Hepatocyte (in vitro differentiated cells): ENCODE measurements at regions not wholly inside any gene's neighbourhood (a gene's known extent, or its start where the extent isn't known, plus 50 kb on each side); places are given as distances from the start of the nearest gene placed in this dataset.

Experiments used
- DNase-seq: peaks from one replicate; pipeline ENCODE4 v3.0.0-alpha.2; 2016; ENCODE audit warnings: low spot score
- H2AFZ ChIP-seq: fragments of 200-600 bp; sonication (generic); 2 replicates; pipeline ENCODE4 v1.6.0; 2016; ENCODE audit warnings: antibody characterized with exemption, mild to moderate bottlenecking
- H3K27ac ChIP-seq: fragments of 200-600 bp; sonication (generic); 2 replicates; pipeline ENCODE4 v1.5.1; 2016; ENCODE audit warnings: mild to moderate bottlenecking
- H3K27me3 ChIP-seq: fragments of 200-600 bp; sonication (generic); 2 replicates; pipeline ENCODE4 v1.6.1; 2016
- H3K36me3 ChIP-seq: fragments of 200-600 bp; sonication (generic); replicated peaks from 2 replicates; pipeline ENCODE4 v1.5.1; 2016; ENCODE audit warnings: low read depth; ENCODE audit not compliant: insufficient read depth
- H3K4me1 ChIP-seq: fragments of 200-600 bp; sonication (generic); 2 replicates; pipeline ENCODE4 v1.5.1; 2016; ENCODE audit warnings: mild to moderate bottlenecking, moderate library complexity; ENCODE audit not compliant: insufficient read depth
- H3K4me2 ChIP-seq: fragments of 200-600 bp; sonication (generic); 2 replicates; pipeline ENCODE4 v1.6.0; 2016
- H3K4me3 ChIP-seq: fragments of 200-600 bp; sonication (generic); 2 replicates; pipeline ENCODE4 v1.5.1; 2016; ENCODE audit warnings: mild to moderate bottlenecking
- H3K79me2 ChIP-seq: fragments of 200-600 bp; sonication (generic); 2 replicates; pipeline ENCODE4 v1.6.0; 2017; ENCODE audit warnings: mild to moderate bottlenecking
- H3K9me2 ChIP-seq: fragments of 200-600 bp; sonication (generic); replicated peaks from 2 replicates; pipeline ENCODE4 v1.6.0; 2017; ENCODE audit warnings: mild to moderate bottlenecking; ENCODE audit not compliant: insufficient read depth
- H3K9me3 ChIP-seq: fragments of 200-600 bp; sonication (generic); 2 replicates; pipeline ENCODE4 v1.5.1; 2016; ENCODE audit warnings: low read depth, mild to moderate bottlenecking
- H4K20me1 ChIP-seq: fragments of 200-600 bp; sonication (generic); 2 replicates; pipeline ENCODE4 v1.6.0; 2016; ENCODE audit warnings: mild to moderate bottlenecking; ENCODE audit not compliant: insufficient read depth, poor library complexity, severe bottlenecking
- EZH2 ChIP-seq: fragments of 200-600 bp; sonication (generic); IDR thresholded peaks from 2 replicates; pipeline ENCODE4 v1.6.1; 2016; ENCODE audit warnings: antibody characterized with exemption, mild to moderate bottlenecking, borderline replicate concordance
- EZH2phosphoT487 ChIP-seq: fragments of 200-600 bp; sonication (generic); IDR thresholded peaks from one replicate; pipeline ENCODE4 v1.6.1; 2018; ENCODE audit warnings: antibody characterized with exemption, mild to moderate bottlenecking, low read depth, moderate library complexity; ENCODE audit not compliant: unreplicated experiment, severe bottlenecking
- WGBS: methylation state at CpG from one replicate; pipeline ENCODE4 v1.1.6; 2016; ENCODE audit warnings: low lambda C conversion rate; ENCODE audit errors: missing lambda C conversion rate; 5-methylcytosine and 5-hydroxymethylcytosine counted together
- TF ChIP-seq, protein P1 (sequence below): fragments of 200-600 bp; sonication (generic); IDR thresholded peaks from 2 replicates; pipeline ENCODE4 v1.5.1; 2016; ENCODE audit warnings: antibody characterized with exemption, mild to moderate bottlenecking; ENCODE audit not compliant: poor library complexity

DNA sequence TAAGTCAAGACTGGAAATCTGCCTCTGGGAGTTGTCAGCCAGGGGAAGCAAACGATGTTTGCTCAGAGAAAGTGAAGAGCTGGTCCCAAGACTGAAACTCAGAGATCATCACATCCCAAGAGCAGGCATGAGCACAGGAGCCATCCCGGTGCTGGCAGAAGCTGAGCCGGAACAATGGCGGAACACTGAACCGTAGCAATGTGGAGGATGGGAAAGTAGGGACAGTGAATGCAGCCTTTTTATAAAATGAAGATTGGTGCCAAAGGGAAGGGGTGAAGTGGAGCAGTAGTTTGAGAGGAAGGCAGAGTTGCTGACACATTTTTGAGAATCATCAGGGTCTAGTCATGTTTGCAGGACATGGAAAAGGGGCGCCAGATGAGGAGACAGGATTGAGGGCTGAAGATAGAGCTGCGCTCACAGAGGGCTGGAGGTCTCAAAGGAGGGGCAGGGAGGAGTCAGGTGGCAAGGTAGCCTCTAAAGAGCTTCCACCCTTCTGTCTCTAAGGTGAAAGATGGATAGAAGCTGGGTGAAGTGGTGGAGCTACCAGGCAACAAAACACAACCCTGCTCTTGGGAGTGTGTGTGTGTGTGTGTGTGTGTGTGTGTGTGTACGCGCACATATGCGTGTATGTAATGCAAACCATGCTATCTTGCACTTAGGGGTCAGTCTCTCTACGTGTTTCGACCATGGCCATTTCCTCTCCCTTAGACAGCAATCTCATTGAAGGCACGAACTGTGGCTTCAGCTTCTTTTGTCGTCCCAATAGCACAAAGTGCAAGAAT is 94.3 kb upstream of the IRF2BP2 start:
- Histone ChIP-seq H2AFZ (no peak overlapping the region), H3K79me2 (no peaks in the 10 kb centered on the region), H4K20me1 (no peaks in the 10 kb centered on the region), H3K27ac (no peak overlapping the region), H3K27me3 (no peaks in the 10 kb centered on the region), H3K4me3 (no peak overlapping the region), H3K9me2 (no peaks in the 10 kb centered on the region), H3K36me3 (no peaks in the 10 kb centered on the region), H3K9me3 (no peaks in the 10 kb centered on the region), H3K4me1 (peaks cover 14% of the 10 kb centered on the region), H3K4me2 (no peak overlapping the region)
- TF ChIP-seq EZH2phosphoT487 (no peak), EZH2 (no peak)
- TF ChIP-seq, protein P1, sequence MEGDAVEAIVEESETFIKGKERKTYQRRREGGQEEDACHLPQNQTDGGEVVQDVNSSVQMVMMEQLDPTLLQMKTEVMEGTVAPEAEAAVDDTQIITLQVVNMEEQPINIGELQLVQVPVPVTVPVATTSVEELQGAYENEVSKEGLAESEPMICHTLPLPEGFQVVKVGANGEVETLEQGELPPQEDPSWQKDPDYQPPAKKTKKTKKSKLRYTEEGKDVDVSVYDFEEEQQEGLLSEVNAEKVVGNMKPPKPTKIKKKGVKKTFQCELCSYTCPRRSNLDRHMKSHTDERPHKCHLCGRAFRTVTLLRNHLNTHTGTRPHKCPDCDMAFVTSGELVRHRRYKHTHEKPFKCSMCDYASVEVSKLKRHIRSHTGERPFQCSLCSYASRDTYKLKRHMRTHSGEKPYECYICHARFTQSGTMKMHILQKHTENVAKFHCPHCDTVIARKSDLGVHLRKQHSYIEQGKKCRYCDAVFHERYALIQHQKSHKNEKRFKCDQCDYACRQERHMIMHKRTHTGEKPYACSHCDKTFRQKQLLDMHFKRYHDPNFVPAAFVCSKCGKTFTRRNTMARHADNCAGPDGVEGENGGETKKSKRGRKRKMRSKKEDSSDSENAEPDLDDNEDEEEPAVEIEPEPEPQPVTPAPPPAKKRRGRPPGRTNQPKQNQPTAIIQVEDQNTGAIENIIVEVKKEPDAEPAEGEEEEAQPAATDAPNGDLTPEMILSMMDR, result no peak
- WGBS, result 95% methylated on average over 14 of the region's 14 CpGs
- no peak for DNase-seq

DNA sequence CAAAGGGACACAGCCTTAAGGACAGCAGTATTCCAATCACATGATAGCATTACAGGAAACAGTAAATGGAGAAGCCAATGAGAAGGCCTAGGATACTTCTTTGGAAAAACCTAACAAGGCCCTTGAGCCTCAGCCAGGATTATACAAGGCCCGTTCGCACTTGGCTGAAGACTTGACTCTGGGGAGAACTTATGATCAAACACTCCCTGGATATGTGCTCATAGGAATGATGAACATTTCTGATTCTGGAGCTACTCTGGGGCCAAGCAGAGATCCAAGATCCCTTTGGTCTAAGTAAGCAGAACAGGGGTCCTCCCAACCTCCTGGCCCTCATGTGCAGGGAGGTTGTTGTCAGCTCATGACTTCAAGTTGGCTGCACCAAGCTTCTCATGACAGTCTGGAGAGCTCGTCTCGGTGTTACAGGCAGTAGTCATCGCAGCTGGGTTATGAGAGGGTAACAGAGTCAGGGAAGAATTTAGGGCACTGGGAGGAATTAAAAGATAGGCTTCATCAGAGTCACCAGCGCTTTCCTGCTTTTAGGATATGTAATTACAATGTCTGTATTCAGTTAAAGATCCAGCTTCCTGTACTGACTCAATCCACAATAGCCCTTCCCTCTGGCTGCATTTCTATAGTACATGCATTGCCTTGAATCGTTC is 92.5 kb upstream of the IRF2BP2 start:
- no peaks in the 10 kb centered on the region for H3K9me2 ChIP-seq
- WGBS, result 87% methylated on average over 7 of the region's 7 CpGs
- TF ChIP-seq, protein P1, result no peak
- TF ChIP-seq EZH2 (no peak), EZH2phosphoT487 (no peak)

DNA sequence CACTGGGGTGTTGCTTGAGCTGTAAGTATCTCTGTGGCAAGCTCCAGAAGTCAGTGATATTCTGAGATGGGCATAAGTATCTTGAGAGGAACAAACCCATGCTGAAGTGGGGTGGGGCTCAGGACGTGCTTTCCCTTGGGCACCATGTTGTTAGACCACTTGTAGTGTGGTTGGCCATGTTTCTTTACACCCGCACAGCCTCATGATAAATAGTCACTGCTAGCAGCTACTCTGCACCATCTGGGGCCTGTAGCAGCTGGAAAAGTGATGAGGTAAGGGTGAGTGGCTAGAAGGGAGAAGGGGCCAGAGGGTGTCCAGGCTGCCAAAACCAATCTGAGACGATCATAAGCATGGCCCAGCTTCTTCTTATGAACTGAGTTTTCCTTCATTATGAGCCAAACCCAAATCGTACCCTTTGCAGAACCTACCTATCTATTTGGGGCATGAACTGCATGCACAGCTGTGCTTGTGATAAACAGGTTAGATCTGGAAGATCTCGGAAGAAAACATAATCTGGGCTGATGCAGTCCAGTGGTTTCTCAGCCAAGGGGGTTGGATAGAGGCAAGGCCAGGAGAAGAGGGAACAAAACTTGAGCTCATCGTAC is 91.9 kb upstream of the IRF2BP2 start:
- H3K36me3 ChIP-seq, result no peaks in the 10 kb centered on the region
- 97% methylated on average over 6 of the region's 6 CpGs for WGBS
- H3K27me3 ChIP-seq, result no peaks in the 10 kb centered on the region
- TF ChIP-seq, protein P1, result no peak
- no peak for TF ChIP-seq EZH2phosphoT487
- no peak for TF ChIP-seq EZH2
- H3K4me3 ChIP-seq, result no peak overlapping the region
- H3K9me2 ChIP-seq, result no peaks in the 10 kb centered on the region
- H3K9me3 ChIP-seq, result no peaks in the 10 kb centered on the region
- H3K4me2 ChIP-seq, result no peak overlapping the region
- H3K79me2 ChIP-seq, result no peaks in the 10 kb centered on the region
- no peaks in the 10 kb centered on the region for H4K20me1 ChIP-seq
- no peak overlapping the region for H3K27ac ChIP-seq
- H2AFZ ChIP-seq, result no peak overlapping the region
- DNase-seq, result no peak
- peaks cover 18% of the 10 kb centered on the region for H3K4me1 ChIP-seq

More for the DNA sequence above, 92.5 kb upstream of the IRF2BP2 start:
- Histone ChIP-seq H3K79me2 (no peaks in the 10 kb centered on the region), H2AFZ (no peak overlapping the region), H3K4me1 (peaks cover 18% of the 10 kb centered on the region), H4K20me1 (no peaks in the 10 kb centered on the region), H3K9me3 (no peaks in the 10 kb centered on the region), H3K36me3 (no peaks in the 10 kb centered on the region), H3K4me2 (no peak overlapping the region), H3K27me3 (no peaks in the 10 kb centered on the region), H3K27ac (no peak overlapping the region), H3K4me3 (no peak overlapping the region)
- DNase-seq, result no peak
